Fibroblast of mammary gland (primary cell): ENCODE measurements at regions not wholly inside any gene's neighbourhood (a gene's known extent, or its start where the extent isn't known, plus 50 kb on each side); places are given as distances from the start of the nearest gene placed in this dataset.
A peak's percentile ranks its signal among the peaks of the same experiment; 100 is the strongest.
"Not testable (repeated sequence)": the region's sequence is repeated elsewhere in the genome, so short reads cannot be mapped to it uniquely, and the experiment has no call there.

Experiments
- DNase-seq: peaks from one replicate; pipeline ENCODE4 v3.0.0-alpha.2; 2010; ENCODE audit warnings: low read depth
- H3K4me3 ChIP-seq: 2 replicates; pipeline ENCODE4 v1.5.1; 2011; ENCODE audit warnings: low read depth, mild to moderate bottlenecking, low read length, moderate library complexity; ENCODE audit not compliant: control insufficient read depth
- TF ChIP-seq, protein P1 (sequence below): conservative IDR thresholded peaks from 2 replicates; pipeline ENCODE4 v1.5.1; 2011; ENCODE audit warnings: low read depth, low read length, inconsistent platforms; ENCODE audit not compliant: control insufficient read depth, insufficient read depth

DNA sequence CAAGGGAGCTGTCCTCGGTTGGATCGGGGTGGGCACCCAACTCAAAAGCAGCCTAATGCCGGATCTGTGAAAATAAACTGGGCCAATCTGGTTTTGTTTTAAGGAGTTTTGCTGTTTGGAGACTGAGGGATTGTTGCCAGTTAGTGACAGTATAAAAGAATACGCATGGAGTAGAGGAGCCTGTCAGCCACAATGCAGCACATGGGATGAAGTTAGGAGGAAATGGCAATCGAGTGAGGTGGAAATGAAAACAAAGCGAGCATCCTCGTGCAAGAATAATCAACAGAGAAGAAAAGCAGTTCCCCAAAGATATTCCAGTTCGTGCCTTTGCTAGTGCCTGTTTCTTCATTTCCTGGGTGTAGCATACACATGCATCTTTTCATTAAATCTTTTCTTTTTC, 108.4 kb upstream of the RORA start:
- no peak for DNase-seq
- H3K4me3 ChIP-seq: no peak overlapping the region
- TF ChIP-seq, protein P1, sequence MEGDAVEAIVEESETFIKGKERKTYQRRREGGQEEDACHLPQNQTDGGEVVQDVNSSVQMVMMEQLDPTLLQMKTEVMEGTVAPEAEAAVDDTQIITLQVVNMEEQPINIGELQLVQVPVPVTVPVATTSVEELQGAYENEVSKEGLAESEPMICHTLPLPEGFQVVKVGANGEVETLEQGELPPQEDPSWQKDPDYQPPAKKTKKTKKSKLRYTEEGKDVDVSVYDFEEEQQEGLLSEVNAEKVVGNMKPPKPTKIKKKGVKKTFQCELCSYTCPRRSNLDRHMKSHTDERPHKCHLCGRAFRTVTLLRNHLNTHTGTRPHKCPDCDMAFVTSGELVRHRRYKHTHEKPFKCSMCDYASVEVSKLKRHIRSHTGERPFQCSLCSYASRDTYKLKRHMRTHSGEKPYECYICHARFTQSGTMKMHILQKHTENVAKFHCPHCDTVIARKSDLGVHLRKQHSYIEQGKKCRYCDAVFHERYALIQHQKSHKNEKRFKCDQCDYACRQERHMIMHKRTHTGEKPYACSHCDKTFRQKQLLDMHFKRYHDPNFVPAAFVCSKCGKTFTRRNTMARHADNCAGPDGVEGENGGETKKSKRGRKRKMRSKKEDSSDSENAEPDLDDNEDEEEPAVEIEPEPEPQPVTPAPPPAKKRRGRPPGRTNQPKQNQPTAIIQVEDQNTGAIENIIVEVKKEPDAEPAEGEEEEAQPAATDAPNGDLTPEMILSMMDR: no peak

DNA sequence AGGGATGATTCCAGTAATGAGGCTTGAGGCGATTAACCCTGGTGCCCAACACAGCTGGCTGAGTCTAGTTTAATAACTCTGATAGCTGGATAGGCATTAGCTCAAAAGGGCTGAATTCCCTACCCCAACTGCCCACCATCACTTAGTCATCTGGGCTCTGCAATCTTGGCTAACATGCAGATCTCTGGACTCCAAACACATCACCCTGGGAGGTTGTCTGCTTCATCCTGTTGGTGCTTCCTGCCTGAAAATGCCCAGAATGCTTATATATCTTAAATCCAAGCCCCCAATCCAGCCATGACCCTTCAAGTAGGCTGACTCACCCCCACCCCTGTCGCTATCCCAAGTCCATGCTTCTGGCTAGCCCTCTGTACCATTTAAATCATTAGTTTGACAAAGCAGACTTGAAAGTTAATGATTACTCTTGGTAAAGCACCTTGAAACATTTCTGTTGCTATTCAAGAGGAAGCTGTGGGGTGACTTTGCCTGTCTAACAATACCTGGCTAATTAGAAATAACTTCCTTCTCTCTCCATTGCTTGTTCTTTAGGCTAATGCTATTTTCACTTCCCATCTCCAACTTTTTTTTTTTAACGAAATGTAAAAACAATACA, 107.0 kb upstream of the RORA start:
- H3K4me3 ChIP-seq: no peak overlapping the region
- no peak for DNase-seq
- TF ChIP-seq, protein P1: no peak

DNA sequence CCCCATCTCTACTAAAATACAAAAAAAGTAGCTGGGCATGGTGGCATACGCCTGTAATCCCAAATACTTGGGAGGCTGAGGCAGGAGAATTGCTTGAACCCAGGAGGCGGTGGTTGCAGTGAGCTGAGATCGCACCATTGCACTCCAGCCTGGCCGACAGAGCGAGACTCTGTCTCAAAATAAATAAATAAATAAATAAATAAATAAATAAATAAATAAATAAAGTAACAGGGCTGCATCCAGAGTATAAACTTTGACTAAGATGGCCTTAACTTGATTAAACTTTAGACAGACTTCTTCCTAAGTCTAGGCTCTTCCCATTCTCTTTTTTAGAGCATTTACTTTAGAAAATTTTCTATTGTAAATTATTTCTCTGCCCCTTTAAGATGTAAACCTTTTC, 105.6 kb upstream of the RORA start:
- DNase-seq, H3K4me3 ChIP-seq: not testable (repeated sequence)

DNA sequence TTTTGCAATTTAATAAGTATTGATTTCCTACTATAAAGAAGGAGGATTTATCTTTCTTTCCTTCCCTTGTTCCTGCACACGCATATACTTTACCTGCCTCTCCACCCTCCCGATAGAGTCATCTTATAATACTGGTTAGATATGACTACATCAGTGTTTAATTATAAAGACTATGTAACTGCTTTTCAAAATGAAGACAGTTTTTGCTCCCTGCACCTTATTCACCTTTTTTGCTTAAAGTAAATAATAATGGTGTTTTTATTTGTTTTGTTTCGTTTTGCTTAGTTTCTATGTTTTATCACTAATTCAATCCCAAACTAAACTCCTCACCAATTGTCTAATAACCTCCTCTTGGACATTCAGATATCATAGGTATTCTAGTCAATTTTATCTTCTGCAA, 101.9 kb upstream of the RORA start:
- H3K4me3 ChIP-seq: no peak overlapping the region
- TF ChIP-seq, protein P1: no peak
- no peak for DNase-seq

DNA sequence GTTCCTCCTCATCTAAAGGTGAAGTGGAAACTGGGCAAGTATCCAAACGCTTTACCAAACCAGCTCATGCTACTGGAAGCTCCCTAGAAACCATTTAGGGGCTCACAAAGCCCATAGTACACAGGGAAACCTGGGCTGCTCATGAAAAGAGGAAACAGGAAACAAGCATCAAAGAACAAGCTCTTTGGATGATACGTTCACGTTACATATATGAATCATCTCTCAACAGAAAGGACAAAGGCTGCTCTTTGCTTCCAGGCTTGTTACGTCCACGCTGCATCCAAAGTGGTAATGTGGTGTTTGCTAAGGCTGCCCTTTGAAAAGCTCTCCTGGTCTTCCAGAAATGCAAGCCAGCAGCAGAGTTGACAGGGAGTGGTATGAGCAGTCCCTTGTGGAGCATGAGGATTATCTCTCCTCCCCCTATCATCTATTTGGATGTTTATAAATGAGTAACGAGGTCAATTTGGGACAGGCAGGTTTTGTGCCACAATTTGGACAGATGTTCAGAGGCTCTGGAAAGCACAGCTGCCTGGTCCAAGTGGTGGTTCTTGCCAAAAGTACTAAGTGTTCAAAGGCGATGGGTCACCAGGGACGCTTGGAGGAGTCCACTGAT, 98.0 kb upstream of the RORA start:
- TF ChIP-seq, protein P1: no peak
- peak; percentile 25 for DNase-seq
- no peak overlapping the region for H3K4me3 ChIP-seq

DNA sequence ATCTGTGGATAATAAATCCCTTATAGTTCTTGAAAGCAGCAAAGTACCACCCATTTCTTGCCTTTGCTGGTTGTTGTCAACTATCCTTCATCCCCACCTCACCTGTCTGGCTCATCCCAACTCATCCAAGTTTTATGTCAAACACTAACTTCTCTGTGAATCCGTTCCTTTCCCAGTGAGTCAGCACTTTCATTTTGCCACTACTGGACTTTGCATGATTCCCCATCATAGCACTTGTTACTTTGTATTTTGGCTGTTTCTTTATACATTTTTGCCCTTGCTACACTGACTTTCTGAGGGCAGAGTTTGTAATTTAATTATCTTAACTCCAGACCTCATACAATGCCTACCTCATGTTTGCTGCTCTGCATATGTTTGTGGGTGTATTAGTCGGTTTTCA, 90.8 kb upstream of the RORA start:
- H3K4me3 ChIP-seq: no peak overlapping the region
- DNase-seq: no peak
- TF ChIP-seq, protein P1: no peak

DNA sequence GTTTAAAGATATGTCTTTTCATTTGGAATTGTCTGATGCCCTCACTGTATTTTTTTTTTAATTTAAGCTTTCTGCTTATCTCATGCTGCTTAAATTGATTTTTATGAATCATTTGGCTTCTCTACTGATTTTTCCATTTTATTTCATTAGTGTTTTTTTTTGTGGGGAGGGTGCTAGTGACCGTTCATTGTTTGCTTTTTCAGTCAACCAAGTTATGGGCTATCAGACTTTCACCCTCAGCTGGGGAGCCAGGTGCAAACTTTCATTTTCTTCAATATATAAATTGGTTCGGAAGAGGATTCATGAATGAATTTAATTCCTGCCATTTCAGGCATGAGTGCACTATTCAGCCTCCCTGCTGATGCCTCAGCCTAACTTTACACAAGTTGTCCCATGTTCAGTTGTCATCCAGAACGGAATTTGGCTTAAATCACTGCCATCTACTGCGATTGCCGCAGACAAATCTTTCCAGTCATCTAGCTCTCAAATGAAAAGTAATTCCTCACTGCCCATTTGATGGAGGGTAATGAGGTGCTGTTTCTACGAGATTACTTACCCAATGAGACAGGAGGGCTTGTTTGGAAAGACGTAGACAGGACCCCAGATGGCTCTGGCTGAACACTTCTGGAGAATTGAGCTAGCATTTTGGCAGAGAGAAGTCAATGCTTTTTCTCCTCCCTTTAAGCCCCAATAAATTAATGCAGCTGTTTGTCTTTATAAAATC, 89.9 kb upstream of the RORA start:
- TF ChIP-seq, protein P1: no peak
- no peak overlapping the region for H3K4me3 ChIP-seq
- DNase-seq: no peak
